H1 (cell line): ENCODE measurements at regions not wholly inside any gene's neighbourhood (a gene's known extent, or its start where the extent isn't known, plus 50 kb on each side); places are given as distances from the start of the nearest gene placed in this dataset.

ENCODE experiments used
- ASH2L ChIP-seq: fragments of 200-600, 300-600 bp; sonication (generic); IDR thresholded peaks from one replicate; pipeline ENCODE4 v1.7.1; 2017; ENCODE audit warnings: low read length
- CREB1 ChIP-seq: IDR thresholded peaks from 2 replicates; pipeline ENCODE4 v1.6.1; 2012; ENCODE audit warnings: inconsistent platforms
- EZH2 ChIP-seq: fragments of 200-600 bp; sonication (generic); IDR thresholded peaks from 2 replicates; pipeline ENCODE4 v1.7.1; 2012; ENCODE audit warnings: low read depth, mild to moderate bottlenecking, moderate library complexity, low read length, inconsistent platforms; ENCODE audit not compliant: severe bottlenecking
- POLR2AphosphoS5 ChIP-seq: IDR thresholded peaks from 2 replicates; pipeline ENCODE4 v1.6.1; 2011; ENCODE audit warnings: low read depth, low read length
- POU5F1 ChIP-seq: IDR thresholded peaks from 2 replicates; pipeline ENCODE4 v1.6.1; 2011; ENCODE audit warnings: low read depth, mild to moderate bottlenecking, low read length, moderate library complexity
- RBBP5 ChIP-seq: IDR thresholded peaks from 2 replicates; pipeline ENCODE4 v1.7.1; 2012; ENCODE audit warnings: low read depth, mild to moderate bottlenecking, inconsistent platforms, low read length, moderate library complexity, borderline replicate concordance
- SAP30 ChIP-seq: fragments of 300-600 bp; sonication (generic); IDR thresholded peaks from 2 replicates; pipeline ENCODE4 v1.7.1; 2012; ENCODE audit warnings: low read length, moderate library complexity, mild to moderate bottlenecking, inconsistent platforms; ENCODE audit not compliant: insufficient read depth, insufficient replicate concordance
- TF ChIP-seq, protein P1 (sequence below): IDR thresholded peaks from 2 replicates; pipeline ENCODE4 v1.6.1; 2011; ENCODE audit warnings: low read length, improper control_type of control experiment
- TF ChIP-seq, protein P2 (sequence below), 3 experiments: IDR thresholded peaks; 1 replicate in 2 of 3; 2 replicates in 1 of 3; pipeline versions ENCODE4 v1.5.1 to v1.6.1; 2011; ENCODE audit warnings: low read length in 3 of 3, mild to moderate bottlenecking in 3 of 3, inconsistent platforms in 2 of 3, low read depth in 1 of 3, moderate library complexity in 1 of 3; ENCODE audit not compliant: insufficient read depth in 1 of 3; ENCODE audit errors: control extremely low read depth in 1 of 3

DNA sequence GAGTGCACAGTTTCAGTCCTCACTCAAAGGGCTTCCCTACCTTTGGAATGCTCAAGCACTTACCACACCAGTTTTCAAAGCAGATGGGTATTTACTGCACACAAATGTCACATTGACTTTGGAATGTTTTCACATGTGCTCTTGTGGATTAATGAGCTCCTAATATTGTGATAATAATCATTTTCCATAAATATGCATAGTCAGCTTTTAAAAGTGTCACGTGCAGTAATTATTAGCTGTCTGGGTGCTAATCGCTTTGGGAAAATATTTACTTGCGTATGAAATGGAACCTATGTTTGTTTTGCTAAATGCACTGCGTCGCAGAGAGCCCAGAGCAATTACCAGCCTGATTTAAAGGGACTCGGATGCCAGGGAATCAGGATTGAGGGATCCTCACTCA is 229.3 kb downstream of the SMAD2 start:
- TF ChIP-seq ASH2L: no peak
- TF ChIP-seq, protein P1, sequence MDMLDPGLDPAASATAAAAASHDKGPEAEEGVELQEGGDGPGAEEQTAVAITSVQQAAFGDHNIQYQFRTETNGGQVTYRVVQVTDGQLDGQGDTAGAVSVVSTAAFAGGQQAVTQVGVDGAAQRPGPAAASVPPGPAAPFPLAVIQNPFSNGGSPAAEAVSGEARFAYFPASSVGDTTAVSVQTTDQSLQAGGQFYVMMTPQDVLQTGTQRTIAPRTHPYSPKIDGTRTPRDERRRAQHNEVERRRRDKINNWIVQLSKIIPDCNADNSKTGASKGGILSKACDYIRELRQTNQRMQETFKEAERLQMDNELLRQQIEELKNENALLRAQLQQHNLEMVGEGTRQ: no peak
- no peak for TF ChIP-seq EZH2
- no peak for TF ChIP-seq RBBP5
- TF ChIP-seq CREB1: no peak
- TF ChIP-seq, protein P2, sequence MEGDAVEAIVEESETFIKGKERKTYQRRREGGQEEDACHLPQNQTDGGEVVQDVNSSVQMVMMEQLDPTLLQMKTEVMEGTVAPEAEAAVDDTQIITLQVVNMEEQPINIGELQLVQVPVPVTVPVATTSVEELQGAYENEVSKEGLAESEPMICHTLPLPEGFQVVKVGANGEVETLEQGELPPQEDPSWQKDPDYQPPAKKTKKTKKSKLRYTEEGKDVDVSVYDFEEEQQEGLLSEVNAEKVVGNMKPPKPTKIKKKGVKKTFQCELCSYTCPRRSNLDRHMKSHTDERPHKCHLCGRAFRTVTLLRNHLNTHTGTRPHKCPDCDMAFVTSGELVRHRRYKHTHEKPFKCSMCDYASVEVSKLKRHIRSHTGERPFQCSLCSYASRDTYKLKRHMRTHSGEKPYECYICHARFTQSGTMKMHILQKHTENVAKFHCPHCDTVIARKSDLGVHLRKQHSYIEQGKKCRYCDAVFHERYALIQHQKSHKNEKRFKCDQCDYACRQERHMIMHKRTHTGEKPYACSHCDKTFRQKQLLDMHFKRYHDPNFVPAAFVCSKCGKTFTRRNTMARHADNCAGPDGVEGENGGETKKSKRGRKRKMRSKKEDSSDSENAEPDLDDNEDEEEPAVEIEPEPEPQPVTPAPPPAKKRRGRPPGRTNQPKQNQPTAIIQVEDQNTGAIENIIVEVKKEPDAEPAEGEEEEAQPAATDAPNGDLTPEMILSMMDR (IDR thresholded peaks at IDR 0.05; ENCODE audit: control extremely low read depth in 1 of 3, insufficient read depth in 1 of 3, low read depth in 1 of 3, low read length in 3 of 3): no peak
- TF ChIP-seq POU5F1: no peak
- TF ChIP-seq SAP30: no peak
- TF ChIP-seq POLR2AphosphoS5: no peak
